Transverse colon (tissue), 4 donors: ENCODE measurements at regions not wholly inside any gene's neighbourhood (a gene's known extent, or its start where the extent isn't known, plus 50 kb on each side); places are given as distances from the start of the nearest gene placed in this dataset.

Experiments
- DNase-seq: peaks from one replicate; pipeline ENCODE4 v3.0.0-alpha.2; 2019
- H3K27ac ChIP-seq, 4 donors: fragments of 200-600 bp; sonication (generic); 2 replicates each; pipeline ENCODE4 v1.5.1; 2016 to 2018; ENCODE audit warnings: inconsistent platforms in 4 of 4
- H3K27me3 ChIP-seq: fragments of 200-600 bp; sonication (generic); 2 replicates; pipeline ENCODE4 v1.5.1; 2017; ENCODE audit warnings: inconsistent platforms
- H3K36me3 ChIP-seq, 4 donors: fragments of 200-600 bp; sonication (generic); 2 replicates each; pipeline ENCODE4 v1.5.1; 2017 to 2019; ENCODE audit warnings: inconsistent platforms in 4 of 4
- H3K4me1 ChIP-seq, 4 donors: fragments of 200-600 bp; sonication (generic); 2 replicates each; pipeline ENCODE4 v1.5.1; 2017 to 2020; ENCODE audit warnings: inconsistent platforms in 4 of 4
- H3K4me3 ChIP-seq, 4 donors: fragments of 200-600 bp; sonication (generic); 1 replicate in 1 of 4; 2 replicates in 3 of 4; pipeline versions ENCODE4 v1.5.1 to v1.6.1; 2017 to 2019; ENCODE audit warnings: inconsistent platforms in 4 of 4
- H3K9me3 ChIP-seq, 2 donors: fragments of 200-600 bp; sonication (generic); 2 replicates each; pipeline ENCODE4 v1.5.1; 2017 to 2019; ENCODE audit warnings: inconsistent platforms in 2 of 2
- EP300 ChIP-seq: sonication (generic); formaldehyde crosslinking; IDR thresholded peaks from one replicate; pipeline ENCODE4 v1.6.1; 2017; ENCODE audit warnings: antibody characterized with exemption, low read depth
- POLR2A ChIP-seq: fragments of 450-650 bp; IDR thresholded peaks from one replicate; pipeline ENCODE4 v1.6.1; 2016; ENCODE audit warnings: antibody characterized with exemption, mild to moderate bottlenecking, moderate library complexity
- POLR2AphosphoS5 ChIP-seq, 3 donors: sonication (generic); formaldehyde crosslinking; IDR thresholded peaks; one replicate each; pipeline ENCODE4 v1.6.1; 2016; ENCODE audit warnings: antibody characterized with exemption in 3 of 3
- WGBS, 2 donors: methylation state at CpG; one replicate each; pipeline ENCODE4 v1.1.5; 2018; ENCODE audit warnings: low coverage in 1 of 2; 5-methylcytosine and 5-hydroxymethylcytosine counted together
- in situ Hi-C, 4 donors: fragments of 200-750 bp; cut with MboI; loops; one replicate each; pipeline versions ENCODE4 v1.15.0 to v1.15.1; 2017; ENCODE audit warnings: low sequenced_read_pairs in 3 of 4, low pct_ligation_motif_present in 1 of 4, low pct_unique_long_range_greater_than_20kb in 1 of 4
- intact Hi-C: fragments of 100-400 bp; cut with DNase I; formaldehyde crosslinking; loops from one replicate; pipeline ENCODE4 v1.15.1; 2023; ENCODE audit warnings: low total_unique reads
- TF ChIP-seq, protein P1 (sequence below), 5 experiments: fragments of 200-600 bp in 3 of 5; fragments of 450-650 bp in 2 of 5; sonication (generic) in 3 of 5; IDR thresholded peaks; 1 replicate in 2 of 5; 2 replicates in 3 of 5; pipeline ENCODE4 v1.5.1; 2016 to 2017; ENCODE audit warnings: antibody characterized with exemption in 5 of 5, inconsistent platforms in 3 of 5, mild to moderate bottlenecking in 2 of 5, moderate library complexity in 1 of 5

DNA sequence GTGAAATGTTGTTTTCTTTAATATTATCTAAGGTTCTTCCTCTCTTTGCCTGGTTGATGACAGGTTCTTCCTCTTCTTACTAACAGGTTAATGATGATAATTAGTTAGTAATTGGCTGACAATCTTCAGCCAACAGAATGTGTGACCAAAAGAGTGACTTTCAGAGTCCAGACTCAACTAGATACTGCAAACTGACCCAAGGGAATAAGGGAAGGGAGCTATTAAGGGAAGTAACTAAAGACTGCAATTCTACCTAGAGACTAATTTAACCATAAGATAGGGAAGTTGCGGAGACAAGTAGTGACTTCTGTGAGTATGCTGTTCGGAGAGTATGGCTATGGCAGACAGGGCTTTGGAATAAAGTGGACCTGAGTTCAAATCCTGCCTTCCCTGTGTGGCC, 127.3 kb upstream of the TACR1 start:
- no peak overlapping the region for H3K27ac ChIP-seq
- no peaks in the 10 kb centered on the region for H3K9me3 ChIP-seq
- no peaks in the 10 kb centered on the region for H3K27me3 ChIP-seq
- no peak for TF ChIP-seq POLR2A
- TF ChIP-seq EP300: no peak
- TF ChIP-seq, protein P1, sequence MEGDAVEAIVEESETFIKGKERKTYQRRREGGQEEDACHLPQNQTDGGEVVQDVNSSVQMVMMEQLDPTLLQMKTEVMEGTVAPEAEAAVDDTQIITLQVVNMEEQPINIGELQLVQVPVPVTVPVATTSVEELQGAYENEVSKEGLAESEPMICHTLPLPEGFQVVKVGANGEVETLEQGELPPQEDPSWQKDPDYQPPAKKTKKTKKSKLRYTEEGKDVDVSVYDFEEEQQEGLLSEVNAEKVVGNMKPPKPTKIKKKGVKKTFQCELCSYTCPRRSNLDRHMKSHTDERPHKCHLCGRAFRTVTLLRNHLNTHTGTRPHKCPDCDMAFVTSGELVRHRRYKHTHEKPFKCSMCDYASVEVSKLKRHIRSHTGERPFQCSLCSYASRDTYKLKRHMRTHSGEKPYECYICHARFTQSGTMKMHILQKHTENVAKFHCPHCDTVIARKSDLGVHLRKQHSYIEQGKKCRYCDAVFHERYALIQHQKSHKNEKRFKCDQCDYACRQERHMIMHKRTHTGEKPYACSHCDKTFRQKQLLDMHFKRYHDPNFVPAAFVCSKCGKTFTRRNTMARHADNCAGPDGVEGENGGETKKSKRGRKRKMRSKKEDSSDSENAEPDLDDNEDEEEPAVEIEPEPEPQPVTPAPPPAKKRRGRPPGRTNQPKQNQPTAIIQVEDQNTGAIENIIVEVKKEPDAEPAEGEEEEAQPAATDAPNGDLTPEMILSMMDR (IDR thresholded peaks at IDR 0.05): no peak
- TF ChIP-seq POLR2AphosphoS5 (IDR thresholded peaks at IDR 0.05): no peak
- no peaks in the 10 kb centered on the region for H3K4me1 ChIP-seq
- H3K36me3 ChIP-seq: no peaks in the 10 kb centered on the region
- no peak overlapping the region for H3K4me3 ChIP-seq
- WGBS, 2 donors: 81 to 89% methylated on average over 2 of the region's 2 CpGs
- in situ Hi-C loops: no loop called here
- intact Hi-C loops: no loop called here
- no peak for DNase-seq

DNA sequence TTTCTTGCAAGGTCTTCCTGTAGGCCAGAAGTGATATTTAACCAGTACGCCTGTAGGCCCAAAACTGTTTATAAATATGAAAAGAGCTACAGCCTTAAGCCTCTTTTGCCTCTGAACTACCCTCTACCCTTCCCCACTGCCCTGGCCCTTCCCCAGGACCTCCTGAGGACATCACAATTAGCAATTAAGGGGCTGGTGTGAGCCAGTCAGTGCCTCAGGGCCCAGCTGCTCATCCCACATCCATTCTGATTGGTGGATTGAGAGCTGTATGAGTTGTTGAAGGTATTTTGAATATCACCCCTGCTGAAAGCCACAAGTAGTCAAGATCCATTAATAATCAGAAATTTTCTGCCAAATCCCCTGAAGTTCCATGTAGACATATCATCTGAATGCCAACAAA, 126.3 kb upstream of the TACR1 start:
- in situ Hi-C loops (no loop called here), intact Hi-C loops (no loop called here)
- Histone ChIP-seq H3K4me3 (no peak overlapping the region), H3K27ac (no peak overlapping the region), H3K36me3 (no peaks in the 10 kb centered on the region), H3K9me3 (no peaks in the 10 kb centered on the region), H3K4me1 (no peaks in the 10 kb centered on the region), H3K27me3 (no peaks in the 10 kb centered on the region)
- 100% methylated on average over 1 of the region's 1 CpG; no CpG with 5 or more reads in 1 of the 2 donors for WGBS, 2 donors
- TF ChIP-seq POLR2A (no peak), POLR2AphosphoS5 (IDR thresholded peaks at IDR 0.05) (no peak), EP300 (no peak)
- TF ChIP-seq, protein P1 (IDR thresholded peaks at IDR 0.05): no peak
- DNase-seq: no peak

DNA sequence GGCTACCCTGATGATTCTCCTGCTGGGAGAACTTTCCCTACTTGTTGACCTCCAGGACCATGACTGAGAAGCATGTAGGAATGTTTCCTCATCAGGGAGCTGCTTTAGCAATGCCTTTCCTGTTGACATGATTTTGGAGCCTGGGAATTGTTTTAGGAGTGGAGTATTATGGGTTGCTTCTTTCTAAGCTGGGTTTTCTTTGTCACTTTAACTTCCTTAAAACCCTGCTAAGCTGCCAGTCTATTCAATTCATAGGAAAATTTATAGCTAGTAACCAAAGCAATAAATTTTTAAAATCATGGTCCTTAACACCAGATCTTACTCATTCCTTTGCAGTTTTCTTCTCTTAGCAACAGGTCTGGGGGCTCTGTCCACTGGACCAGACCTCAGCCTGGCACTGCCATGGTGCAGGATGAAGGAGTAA, 125.6 kb upstream of the TACR1 start:
- TF ChIP-seq, protein P1 (IDR thresholded peaks at IDR 0.05): no peak
- no peak for TF ChIP-seq POLR2A
- TF ChIP-seq EP300: no peak
- TF ChIP-seq POLR2AphosphoS5 (IDR thresholded peaks at IDR 0.05): no peak

DNA sequence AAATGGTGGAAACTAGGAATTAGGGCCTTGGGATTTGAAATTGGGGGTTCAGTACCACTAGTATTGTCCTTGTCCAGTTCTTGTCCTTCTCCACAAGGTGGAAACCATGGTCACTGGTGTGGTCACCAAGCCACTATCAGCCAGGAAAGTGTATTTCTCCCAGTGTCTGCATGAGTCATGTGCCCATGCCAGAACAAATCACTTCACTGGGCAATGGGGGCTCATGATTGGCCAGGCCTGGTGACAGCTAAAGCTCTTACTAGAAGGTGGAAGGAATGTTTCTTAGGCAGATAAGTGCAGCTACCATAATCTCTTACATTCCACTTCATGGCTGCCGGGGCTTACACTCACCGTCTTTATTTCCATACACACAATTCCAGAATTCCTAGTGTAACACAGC, 124.8 kb upstream of the TACR1 start:
- Histone ChIP-seq H3K27me3 (no peaks in the 10 kb centered on the region), H3K36me3 (no peaks in the 10 kb centered on the region), H3K27ac (no peak overlapping the region), H3K9me3 (no peaks in the 10 kb centered on the region), H3K4me3 (no peak overlapping the region), H3K4me1 (no peaks in the 10 kb centered on the region)
- in situ Hi-C loops (no loop called here), intact Hi-C loops (no loop called here)
- TF ChIP-seq EP300: no peak
- TF ChIP-seq, protein P1 (IDR thresholded peaks at IDR 0.05): no peak
- no peak for TF ChIP-seq POLR2A
- TF ChIP-seq POLR2AphosphoS5 (IDR thresholded peaks at IDR 0.05): no peak
- no peak for DNase-seq
- 88 to 100% methylated on average over 2 of the region's 2 CpGs for WGBS, 2 donors

More for the DNA sequence above, 125.6 kb upstream of the TACR1 start:
- intact Hi-C loops (no loop called here), in situ Hi-C loops (no loop called here)
- Histone ChIP-seq H3K36me3 (no peaks in the 10 kb centered on the region), H3K4me3 (no peak overlapping the region), H3K9me3 (no peaks in the 10 kb centered on the region), H3K27me3 (no peaks in the 10 kb centered on the region), H3K4me1 (no peaks in the 10 kb centered on the region), H3K27ac (no peak overlapping the region)
- no peak for DNase-seq
